Activated CD8-positive, alpha-beta memory T cell treated with anti-CD3 and anti-CD28 coated beads for 1 hour (primary cell): ENCODE measurements at regions not wholly inside any gene's neighbourhood (a gene's known extent, or its start where the extent isn't known, plus 50 kb on each side); places are given as distances from the start of the nearest gene placed in this dataset.

Source experiments
- DNase-seq, 2 donors: peaks; one replicate each; pipeline ENCODE4 v3.0.0-alpha.2; 2020; ENCODE audit warnings: low read depth in 1 of 2; ENCODE audit errors: extremely low read depth in 1 of 2

DNA sequence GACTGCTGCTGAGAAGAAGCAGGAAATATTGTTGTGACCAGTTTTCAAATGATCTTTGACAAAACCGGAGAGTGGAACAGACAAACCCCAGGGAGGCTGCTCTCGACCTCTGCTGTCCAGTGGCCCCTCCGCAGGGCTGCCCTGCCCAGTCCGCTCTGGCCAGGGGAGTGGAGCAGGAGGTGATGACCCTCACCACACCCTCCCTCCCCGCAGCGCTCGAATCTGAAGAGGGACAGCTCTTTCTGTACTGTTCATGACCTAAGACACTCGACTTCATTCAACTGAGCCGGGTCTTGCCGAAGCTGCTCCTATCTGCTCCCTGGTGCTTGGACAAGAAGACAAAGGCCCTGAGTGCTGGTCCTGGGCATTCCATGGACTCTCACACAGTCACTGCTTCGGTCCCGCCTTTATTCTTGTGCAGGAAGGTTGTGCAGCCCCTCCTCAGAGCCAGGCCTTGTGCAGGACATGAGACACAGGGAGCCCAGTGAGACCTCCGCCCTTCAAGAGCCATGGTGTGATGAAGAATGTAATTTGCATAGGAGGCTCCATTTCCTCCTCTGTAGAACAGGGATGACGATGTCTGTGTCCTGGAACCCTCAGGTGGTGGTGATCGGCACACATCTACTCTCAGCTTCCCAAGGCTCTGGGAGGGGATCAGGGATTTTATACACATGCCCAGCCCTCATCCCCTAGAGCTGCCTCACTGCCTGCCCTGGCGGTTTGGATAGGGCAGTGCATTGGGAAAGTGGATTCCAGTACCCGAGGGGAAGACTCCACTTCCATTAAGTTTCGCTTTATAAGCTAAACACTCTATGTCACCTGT lies 97.1 kb upstream of the PRR20G start:
- no peak for DNase-seq

DNA sequence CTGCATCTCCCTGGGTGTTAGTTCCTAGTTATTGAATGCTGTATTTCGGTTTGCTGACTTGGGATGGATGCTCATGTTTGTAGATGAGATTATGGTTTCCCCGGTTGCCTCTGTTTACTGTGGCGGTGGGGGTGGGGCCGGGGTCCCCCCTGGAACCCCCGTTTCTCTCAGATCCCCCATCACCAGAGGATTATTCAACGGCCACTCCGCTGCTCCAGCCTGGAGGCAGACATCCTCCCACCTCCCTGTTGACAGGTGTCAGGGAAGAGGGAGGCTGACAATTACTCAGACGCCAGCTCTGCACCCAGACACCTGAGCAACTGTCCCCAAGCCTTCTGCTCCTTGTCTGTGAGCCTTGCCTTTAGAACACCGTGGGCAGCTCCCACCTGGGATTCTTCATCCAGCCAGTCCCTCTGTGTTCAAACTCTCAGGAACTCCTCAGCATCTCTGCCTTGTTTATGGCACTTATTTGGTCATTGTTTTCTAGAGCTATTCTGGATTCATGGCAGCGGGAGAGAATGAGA lies 95.9 kb upstream of the PRR20G start:
- no peak for DNase-seq

DNA sequence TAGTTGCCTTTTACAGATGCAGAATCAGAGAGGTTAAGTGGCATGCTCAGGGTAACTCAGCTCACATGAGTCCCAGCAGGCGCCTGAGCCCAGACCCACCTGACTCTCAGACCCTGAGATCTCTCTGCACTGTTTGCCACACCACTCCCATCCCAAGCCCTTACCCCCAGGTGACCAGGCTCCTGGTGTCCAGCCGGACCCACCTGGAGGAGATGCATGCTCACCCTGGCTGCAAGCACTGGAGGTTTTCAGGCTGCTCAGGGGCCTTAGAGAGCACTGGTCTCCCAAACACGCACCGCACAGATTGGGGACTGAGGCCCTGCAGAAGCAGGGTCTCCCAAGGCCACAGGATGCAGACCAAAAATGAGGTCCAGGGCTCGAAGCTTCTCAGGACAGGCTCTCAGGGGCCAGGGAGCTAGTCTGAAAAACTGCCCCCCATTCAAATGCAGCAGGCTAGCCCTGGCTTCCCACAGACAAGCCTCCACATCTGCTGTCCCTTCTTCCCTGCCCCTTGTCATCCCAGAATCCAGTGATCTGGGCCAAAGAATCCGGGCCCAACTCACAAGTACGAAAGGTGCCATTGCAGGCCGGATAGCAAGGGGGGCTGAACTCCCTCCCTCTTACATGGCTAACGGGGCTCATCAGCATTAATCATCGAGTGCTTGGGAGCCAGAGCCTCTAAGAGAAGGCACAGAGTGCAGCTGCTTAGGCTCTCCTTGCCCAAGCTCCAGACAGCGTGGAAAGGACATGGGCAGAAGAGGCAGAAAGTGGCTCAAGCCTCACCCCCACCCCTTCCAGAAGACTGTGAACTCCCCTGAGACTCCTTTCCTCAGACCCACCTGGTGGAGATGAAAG lies 90.2 kb upstream of the PRR20G start:
- DNase-seq, result no peak

DNA sequence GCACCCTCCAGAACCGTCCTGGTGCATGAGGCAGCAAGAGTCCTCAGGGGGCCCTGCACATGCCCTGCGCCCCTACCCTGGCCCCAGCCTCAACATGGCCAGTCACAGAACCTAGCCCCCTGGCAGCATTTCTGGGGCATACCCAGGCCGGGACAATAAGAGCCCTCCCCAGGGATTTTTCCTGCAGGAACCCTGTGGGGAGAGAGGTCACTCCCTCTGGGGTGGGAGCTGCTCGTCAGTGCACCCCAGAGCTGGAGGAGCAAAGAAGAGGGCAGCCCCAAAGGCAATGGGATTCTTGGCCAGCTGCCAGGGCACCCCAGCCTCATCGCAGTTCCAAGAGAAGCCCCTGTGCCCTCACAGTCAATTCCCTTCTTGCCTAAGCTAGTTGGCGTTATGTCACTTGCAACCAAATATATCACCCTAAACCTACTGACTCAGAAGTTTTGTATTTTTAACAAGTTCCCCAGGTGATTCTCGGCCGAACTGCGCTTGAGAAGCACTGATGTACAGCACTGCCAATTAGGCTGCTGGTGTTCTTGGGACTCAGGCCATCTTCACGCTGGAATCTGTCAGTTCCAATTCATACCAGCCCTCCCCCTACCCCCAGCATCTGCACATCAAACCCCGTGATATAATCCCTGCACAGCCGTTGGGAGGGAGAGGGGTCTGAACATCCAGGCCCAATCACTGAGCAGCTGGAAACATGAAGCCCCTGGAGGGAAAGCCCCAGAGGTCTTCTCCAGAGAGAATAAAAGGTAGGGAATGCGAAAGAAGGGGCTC lies 87.5 kb upstream of the PRR20G start:
- DNase-seq, result no peak

- DNase-seq, result no peak
These were observed 86.5 kb upstream of the PRR20G start for GRCh38 chr3:127374086-127375010.

GRCh38 chr3:127373441-127374085 lies 85.7 kb upstream of the PRR20G start:
- DNase-seq, result no peak

DNA sequence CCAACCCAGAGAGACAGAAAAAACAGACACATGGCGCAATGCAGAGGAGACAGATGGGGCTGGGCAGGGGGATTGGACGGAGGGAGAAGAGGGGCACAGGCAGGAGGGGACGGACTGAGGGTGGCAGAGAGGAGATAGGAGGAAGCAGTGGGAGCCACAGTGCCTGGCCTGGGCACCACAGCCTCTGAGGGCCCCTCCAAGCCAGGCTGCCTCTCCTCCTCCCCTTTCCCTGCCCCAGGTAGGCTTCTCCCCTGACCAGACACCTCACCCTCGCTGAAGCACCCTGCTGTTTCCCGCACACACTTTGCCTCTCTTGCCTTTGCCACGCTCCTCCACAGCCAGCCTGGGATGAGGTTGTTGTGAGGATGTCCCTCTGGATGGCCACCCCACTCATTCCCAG lies 84.0 kb upstream of the PRR20G start:
- DNase-seq, result no peak

- no peak for DNase-seq
These were observed 83.5 kb upstream of the PRR20G start for GRCh38 chr3:127371334-127371733.

DNA sequence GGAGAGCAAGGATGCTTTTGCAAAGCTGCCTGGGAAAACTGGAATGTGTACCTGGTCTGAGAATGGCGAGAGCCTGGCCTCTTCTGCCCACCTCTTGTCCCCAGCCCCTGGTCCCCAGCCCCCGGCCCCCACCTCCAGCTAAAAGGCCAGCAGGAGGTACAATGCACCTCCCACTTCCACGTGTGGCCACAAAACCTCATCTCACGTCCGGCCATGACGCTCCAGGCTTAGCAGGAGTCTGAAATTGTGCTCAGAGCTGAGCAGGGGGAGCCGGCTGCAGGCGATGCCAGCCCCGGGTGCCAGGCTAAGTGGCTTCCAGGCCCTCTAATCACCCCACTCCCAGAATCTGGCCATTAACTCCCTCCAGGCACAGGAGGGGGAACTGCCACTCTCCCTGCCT lies 83.1 kb upstream of the PRR20G start:
- DNase-seq, result no peak

- no peak for DNase-seq
These were observed 81.6 kb upstream of the PRR20G start for GRCh38 chr3:127369356-127369935.

DNA sequence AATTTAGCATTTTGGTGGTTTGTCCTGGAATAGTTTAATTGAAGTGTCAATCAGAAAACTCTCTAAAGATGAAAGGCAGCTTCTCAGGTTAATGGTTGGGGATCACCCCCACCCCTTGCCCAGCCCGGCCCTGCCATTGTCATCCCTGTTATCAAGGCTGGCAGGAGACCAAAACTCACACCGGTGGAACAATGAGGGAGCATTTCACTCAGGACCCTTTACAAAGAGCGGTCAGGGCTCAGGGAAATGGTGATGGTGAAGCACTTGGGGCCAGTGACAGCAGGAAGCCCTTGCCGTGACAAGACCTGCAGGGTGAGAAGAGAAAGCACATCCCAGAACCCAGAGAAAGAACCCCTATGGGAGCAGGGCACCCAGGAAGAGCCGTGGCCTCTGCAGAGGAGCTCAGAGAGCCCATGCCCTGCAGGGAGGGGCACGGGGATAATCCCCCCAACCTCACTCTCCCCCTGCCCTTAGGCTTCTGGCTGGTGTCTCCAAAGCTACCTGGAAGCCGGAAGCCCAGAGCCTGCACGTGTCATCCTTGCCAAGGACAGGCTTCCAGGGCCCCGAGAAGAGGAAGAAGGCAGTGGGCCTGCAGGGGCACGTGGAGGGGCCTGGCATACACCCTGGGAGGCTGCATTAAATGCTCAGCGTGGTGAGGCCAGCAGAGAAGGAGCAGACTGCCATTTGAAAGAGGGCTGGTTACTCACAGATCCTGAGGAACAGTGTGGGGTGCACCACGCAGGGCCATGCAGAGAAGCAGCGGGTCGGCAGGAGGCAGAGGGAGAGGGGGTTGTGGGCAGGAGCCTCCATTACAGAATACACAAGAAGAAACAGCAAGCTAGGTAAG lies 80.6 kb upstream of the PRR20G start:
- DNase-seq, result no peak

DNA sequence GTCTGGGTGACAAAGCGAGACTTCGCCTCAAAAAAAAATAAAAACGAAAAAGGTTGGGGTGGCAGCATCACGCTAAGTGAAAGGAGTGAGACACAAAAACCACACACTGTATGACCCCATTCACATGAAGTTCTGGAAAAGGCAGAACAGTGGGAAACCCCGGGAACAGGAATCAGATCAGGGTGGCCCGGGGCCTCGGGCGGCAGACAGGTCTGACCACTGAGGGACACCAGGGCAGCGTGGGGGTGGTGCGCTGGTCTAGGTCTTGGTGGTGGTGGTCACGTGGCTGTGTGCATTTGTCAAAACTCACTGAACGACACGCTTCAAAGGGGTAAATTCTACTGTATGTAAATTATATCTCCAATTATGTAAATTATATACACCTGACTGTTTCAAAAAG lies 79.7 kb upstream of the PRR20G start:
- no peak for DNase-seq

- DNase-seq, result no peak
These were observed 78.5 kb upstream of the PRR20G start for GRCh38 chr3:127366383-127366782.

DNA sequence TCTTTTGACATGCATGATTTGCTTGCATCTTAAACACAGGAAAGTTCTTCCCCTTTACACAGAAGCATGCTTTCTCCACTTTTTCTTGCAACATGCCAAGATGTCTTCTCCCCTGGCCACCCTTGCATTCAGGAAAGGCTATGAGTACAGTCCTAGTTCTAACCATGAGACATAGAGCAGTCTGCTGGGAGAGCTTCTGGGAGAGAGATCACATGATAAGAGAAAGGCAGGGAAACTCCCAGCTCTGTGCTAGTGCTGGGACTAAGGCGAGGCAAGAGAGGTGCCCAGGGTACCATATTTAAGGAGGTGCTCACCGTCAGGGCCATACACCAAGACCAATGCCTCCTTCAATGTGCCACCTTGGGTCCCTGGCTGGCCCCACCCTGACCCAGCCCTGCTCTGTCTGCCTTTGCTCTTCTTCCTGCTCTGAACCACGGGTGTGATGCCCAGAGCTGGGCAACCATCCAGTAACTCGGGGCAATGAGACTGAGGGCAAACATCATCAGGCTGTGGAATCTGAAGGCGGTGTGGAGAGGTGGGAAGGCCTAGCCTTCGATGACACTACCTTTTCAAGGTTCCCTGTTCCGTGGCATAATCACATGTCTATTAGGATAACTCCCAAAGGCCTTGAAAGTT lies 77.4 kb upstream of the PRR20G start:
- no peak for DNase-seq

DNA sequence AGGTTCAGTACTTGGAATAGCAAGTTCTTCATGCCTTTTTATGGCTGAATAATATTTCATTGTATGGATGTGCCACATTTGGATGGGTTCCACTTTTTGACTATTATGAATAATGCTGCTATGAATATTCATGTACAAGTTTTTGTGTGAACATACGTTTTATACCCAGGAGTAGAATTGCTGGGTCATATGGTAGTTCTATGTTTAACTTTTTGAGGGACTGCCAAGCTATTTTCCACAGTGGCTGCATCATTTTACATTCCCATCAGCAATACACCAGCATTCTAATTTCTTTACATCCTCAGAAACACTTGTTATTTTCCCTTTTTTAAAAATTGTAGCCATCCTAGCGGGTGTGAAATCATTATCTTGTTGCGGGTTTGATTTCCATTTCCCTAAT lies 76.0 kb upstream of the PRR20G start:
- DNase-seq, result no peak

DNA sequence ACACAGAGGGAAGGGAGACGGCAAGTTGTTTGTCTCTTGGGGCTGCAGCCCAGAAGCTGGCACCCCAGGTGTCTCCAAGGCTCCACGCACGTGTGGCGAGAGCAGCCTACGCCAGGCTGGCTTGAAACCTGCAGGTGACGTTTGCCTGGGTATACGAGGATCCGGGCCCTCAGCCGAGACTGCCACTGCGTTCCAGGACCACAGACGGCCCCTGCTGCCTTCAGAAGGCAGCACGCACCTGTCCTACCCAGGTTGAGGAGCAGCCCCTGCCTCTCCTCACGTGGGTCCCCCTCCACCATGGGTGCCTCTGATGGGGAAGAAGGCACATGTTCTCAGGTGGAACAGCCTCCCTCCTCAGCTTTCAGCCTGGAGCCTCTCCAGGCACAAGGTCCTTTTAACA lies 75.3 kb upstream of the PRR20G start:
- DNase-seq, result no peak

- DNase-seq, result no peak
These were observed 72.8 kb upstream of the PRR20G start for GRCh38 chr3:127360647-127361046.

DNA sequence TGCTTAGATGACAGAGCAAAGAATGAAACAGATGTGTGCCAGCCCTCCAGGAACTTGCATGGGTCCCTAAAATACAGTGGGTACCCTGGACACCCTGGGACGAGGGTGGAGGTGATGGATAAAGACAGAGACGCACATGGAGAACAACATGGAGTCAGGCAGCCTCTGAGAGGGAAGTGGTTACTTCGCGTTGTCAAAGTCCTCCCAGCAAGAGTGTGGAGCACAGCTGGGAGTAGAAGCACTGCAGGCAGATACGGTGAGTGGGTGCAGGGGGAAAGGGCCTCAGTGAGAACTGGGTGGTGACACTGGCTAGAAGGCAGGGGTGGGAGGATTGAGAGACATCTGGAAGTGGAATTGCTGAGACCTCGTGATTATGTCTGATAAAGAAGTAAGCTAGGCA lies 70.8 kb upstream of the PRR20G start:
- DNase-seq, result no peak
